ENCODE measurements at regions not wholly inside any gene's neighbourhood (a gene's known extent, or its start where the extent isn't known, plus 50 kb on each side); places are given as distances from the start of the nearest gene placed in this dataset.

DNA sequence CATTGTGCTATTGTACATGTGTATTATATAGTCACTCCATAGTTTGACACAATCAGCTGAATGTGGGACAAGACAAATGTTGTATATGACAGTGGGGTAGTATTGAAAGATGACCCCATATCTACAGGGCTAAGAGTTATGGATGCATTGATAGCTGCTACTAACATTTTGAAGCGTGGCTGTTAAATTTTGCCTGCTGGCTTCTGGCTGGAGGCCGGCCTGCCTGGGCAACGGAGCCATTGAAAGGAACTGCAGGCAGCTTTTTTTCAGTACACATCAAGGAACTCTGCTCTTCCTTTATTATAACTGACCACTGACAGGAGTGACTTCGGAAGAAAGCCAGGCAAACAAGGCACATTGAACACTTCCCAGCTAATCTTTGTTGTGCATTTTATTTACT is 76.1 kb upstream of the TMEM33 start:
- DNase-seq (ENCODE audit: low spot score), result no peak

DNA sequence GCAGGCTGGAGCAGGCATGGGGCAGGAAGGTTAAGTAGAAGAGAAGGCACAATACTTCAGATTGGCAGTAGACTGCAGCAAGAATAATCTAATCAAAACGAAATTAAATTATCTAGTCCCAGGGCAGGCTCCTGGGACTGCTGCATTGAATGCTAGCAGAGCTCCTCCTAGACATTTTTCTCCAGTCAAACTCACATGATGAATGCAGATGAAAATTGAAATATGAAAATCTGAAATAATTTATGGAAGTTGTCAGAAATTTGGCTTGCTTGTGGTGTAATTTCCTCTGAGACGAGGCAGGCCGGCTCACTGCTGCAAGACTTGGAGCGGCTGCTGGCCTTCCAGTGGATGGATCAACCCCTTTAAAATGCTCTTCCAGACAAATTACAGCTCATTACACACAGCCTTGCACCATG is 78.0 kb upstream of the TMEM33 start:
- DNase-seq (ENCODE audit: low spot score), result no peak

DNA sequence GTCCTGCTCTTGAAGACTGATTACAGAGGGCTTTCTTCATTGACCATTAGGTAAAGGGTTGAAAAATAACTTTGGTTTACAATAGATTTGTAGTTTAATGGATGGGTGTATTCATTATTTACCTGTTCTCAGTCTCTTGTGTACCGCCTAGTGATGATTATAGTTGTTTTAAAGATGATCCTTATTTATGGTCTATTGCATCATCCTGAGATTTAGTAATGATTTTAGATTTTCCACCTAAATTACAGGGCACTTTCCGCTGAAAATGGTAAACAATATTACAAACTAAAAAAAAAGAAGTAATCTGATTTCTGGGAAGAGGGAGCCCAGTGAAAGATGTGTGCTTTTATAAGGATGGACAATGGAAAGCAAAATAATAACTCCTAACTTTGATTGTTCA is 78.4 kb upstream of the TMEM33 start:
- no peak for DNase-seq (ENCODE audit: low spot score)

DNA sequence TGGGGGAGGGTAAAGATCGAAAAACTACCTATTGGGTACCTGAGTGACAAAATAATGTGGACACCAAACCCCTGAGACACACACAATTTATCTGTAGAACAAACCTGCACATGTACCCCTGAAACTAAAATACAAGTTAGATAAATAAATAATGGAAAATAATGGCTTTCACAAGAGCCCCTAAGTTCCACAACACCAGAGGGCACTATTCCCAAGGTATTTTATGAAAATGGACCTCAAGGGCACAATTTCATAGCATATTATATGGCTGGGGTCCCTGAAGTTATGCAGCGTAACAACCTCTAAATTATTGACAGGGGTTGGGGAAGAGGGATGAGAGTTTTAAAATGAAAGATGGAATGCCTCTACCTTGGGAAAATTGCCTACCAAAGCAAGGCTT is 81.3 kb upstream of the TMEM33 start:
- DNase-seq (ENCODE audit: low spot score), result no peak

DNA sequence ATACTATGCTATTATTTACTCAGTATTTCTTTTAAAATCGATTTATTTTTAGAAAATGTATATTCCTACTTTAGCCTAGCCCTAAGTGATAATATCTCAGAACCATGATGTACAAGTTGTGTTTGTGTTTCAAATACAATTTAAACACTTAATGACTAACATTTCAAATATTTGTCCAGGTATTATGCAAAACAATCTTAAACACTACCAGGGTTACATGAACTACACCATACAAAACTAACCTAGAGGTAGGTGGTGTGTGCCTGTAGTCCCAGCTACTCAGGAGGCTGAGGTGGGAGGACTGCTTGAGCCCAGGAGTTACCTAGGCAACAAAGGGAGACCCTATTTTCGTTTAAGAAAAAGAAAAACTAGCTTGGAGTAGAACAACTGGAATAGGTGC is 83.0 kb upstream of the TMEM33 start:
- no peak for DNase-seq (ENCODE audit: low spot score)

DNA sequence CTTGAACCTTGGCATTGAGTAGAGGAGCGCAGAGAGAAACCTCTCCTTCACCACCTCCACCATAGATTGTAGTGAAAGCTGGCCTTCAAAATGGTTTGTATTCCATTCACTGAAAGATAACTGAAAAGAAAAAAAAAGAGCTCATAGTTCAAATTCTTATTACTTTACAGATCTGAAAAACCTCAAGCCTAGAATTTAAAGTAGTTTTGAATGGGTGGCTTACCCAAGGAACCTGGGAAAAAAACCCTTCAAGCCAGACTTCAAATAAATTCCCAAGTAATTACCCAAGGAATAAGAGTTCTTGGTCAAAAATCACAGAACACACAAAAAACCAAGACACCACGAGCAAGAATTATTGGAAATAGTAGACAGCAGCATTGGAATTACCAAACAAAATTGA is 83.6 kb upstream of the TMEM33 start:
- DNase-seq (ENCODE audit: low spot score), result no peak

DNA sequence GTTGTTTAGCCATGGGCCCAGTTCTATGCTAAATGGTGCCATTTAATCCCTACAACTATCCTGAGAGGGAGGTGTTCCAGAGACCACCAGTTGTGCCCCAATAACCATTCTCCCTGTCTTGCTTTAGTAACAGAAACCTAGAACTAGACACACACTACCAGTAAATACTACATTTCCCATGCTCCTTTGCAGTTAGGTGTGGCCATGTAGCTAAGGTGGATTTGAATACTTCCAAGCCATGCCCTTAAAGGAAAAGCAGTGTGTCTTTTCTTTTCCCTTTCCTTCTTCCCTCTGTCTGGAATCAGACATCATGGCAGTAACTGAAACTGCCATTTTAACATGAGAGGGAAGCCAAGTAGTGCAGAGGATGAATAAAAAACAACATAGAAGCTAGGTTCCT is 90.9 kb upstream of the TMEM33 start:
- no peak for DNase-seq (ENCODE audit: low spot score)

DNA sequence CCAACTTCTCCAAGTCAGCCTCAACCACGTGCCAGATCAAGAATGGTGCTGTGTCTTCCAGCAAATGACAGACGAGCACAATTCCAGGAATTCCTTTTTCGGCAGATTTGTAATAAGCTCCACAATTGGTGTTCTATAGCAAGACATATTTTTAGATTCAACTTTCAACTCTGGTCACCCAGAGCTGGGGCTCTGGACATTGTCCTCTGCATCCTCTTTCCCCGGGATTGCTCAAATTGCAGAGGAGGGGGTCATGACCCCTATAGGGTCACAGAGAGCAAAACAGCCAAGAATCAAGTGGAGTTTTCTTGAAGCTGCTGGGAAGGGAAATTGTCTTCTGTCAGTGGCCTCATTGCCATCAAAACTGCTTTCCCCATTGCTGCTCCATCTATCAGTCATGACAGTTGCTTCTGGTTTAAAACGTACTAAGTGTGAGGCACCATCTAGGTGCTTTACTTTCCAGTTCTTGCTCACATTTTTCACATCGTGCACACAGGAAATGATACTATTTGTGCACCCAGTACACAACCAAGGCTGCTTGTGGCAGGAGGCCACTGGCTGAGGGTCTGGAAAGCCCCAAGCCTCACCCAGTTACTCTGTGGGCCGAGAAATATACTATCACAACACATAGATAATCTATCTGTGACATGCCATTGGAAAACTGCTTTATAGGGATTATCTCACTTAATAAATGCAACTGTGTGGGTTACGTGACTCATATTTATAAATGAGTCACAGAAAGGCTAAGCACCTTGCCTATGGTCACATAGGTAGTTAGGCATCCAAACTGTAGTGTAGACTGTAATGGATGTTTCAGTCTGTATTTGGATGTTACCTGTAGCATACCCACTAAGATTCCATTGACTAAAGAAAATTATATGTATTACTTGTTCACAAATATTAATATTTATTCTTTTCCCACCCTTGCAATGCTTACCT is 91.7 kb upstream of the PHOX2B start:
- DNase-seq (ENCODE audit: low spot score), result no peak

DNA sequence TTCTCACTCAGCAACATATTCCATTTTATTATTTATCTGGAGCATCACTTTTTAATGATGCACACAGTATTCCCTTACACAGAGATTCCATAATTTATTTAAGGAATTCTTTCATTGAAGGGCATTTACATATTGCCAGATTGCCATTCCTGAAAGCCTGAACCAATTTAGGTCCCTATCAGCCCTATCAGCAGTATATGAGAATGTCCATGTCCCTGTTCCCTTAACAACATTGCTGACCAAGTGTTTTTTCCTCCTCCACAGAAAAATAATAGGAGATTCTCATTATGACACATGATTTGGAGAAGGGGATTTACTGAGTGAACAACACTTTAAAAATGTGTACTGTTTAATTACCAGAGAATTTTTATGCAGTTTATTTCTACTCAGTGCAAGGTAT is 90.1 kb upstream of the PHOX2B start:
- no peak for DNase-seq (ENCODE audit: low spot score)

DNA sequence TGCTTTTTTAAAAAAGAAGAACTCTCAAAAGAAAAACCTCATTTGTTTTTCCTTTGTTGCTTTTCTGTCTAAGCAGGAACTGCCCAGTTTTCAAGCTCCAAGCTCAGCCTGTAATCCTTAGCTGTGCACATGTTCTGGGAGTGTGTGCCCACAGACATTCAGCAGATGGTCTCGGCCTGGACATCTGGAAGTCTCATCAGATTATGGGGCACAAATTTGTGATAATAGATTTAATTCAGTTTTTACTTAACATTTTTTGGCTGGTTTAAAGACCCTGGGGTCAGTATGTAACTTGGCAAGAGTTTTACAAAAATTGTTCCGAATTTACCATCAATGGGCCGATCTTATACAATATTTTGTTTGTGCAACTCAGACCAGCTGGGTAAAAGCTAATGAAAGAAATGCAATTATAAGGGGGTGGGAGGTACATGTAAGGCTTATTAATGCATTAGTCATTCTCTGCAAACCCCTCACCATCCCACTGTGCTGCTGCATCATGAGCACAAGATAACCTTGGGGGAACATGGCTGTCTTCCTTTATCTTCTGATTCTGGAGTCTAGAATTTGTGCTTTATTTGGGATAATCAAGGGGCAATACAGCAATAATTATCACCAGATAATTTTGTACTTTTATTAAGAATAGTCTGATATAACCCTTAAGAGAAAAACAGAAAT is 86.9 kb upstream of the PHOX2B start:
- DNase-seq (ENCODE audit: low spot score), result peak; percentile 77

DNA sequence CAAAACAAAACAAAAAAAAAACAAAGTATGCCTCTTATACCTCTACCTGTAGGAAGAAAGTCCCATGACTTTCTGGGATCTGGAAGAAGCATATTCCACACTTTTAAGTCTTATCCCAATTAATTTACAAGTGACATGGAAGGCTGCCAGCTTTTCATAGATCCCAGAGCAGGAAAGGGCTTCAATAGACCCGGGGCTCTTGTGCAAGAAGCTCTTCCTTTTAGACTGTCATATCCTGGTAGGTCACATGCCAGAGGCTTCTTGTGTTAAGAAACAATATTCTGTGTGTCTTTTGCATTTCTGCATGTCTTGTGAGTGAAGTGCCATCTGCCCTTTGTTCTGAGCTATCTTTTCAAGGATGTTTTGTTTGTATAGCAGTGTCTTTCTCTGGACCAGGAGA is 84.4 kb upstream of the PHOX2B start:
- DNase-seq (ENCODE audit: low spot score), result no peak

DNA sequence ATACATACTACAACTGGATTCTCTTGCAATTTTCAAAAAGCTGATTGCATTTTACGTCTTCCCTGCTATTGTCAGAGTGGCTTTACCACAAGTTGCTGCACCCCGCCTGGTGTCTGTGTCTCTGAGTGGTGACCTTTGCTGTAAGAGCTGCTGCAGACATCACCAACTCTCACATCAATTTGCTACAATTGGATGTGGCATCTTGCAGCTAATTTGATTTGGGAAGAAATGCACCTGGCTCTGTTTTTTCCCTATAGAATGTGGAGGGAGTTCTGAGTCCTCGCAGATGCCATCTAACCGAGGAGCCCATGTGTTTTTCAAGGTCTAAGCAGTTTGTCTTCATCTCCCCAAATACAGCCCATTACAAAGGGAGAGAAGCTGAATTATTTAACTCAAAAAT is 73.8 kb upstream of the PHOX2B start:
- DNase-seq (ENCODE audit: low spot score), result no peak

DNA sequence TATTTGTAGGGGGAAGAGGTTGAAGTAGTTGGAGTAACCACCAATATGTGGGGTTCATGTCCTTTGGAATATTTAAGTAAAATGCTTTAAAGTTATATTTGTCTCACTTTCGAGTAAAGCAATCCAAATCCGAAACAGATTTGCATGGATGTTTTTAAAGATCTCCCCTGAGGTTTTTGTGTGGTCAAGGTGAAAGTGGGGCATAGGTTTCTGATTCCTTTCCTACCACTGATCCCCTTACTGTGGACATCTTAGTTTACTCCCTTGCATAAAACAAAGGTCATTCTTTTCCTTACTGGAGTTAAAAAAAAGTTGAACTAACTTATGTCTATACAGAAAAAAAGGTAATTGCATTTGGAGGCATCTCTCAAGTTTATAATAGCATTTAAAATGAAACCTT is 71.9 kb upstream of the PHOX2B start:
- no peak for DNase-seq (ENCODE audit: low spot score)

DNA sequence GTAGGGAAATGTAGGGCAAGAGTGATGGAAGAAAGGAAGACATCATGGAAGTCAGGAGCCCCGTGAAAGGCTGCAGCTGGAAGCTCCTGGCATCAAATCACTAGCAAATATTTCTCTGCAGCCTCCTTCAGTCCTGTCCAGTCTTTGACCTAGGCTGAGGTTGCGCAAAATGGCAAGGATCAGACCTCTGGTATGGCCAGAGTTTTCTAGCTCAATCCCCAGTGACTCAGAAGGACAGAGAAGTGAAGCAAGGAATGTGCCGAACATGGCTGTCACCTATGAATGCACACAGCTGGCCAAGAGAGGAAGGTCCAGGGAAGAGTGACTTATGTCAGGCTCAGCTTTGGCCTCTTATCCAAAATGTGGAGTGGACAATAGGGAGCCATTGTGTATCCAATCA is 71.1 kb upstream of the PHOX2B start:
- no peak for DNase-seq (ENCODE audit: low spot score)

DNA sequence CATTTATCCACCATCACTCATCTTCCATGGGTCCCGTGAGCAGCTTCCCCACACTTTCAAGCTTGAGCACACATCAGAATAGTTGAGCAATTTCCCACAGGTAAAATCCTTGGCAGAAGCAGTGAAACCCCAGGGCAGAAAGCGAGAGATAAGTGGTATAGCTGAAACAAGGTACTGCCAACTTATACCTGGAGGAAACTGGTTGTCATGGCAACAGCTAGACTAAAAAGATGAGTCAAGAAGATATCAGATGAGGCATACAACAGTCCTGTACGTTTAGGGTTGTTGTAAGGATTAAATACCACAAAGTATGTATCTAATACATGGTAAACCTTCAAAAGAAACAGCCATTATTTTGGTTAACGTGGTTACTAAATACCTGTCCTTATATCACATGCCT is 66.9 kb upstream of the PHOX2B start:
- no peak for DNase-seq (ENCODE audit: low spot score)

DNA sequence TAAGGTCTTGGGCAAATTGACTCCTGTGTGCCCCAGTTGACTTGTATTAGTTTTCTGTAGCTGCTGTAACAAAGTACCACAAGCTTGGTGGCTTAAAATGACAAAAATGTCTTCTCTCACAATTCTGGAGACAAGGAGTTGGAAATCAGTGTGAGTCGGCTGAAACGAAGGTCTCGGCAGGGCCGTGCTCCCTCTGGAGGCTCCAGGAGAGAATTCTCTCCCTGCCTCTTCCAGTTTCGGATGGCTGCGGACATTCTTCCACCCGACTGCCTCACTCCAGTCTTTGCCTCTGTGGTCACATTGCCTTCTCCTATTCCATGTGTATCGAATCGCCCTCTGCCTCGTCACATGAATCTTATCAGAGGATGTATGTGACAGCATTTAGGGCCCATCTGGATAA is 66.0 kb upstream of the PHOX2B start:
- peak; percentile 73 for DNase-seq (ENCODE audit: low spot score)

DNA sequence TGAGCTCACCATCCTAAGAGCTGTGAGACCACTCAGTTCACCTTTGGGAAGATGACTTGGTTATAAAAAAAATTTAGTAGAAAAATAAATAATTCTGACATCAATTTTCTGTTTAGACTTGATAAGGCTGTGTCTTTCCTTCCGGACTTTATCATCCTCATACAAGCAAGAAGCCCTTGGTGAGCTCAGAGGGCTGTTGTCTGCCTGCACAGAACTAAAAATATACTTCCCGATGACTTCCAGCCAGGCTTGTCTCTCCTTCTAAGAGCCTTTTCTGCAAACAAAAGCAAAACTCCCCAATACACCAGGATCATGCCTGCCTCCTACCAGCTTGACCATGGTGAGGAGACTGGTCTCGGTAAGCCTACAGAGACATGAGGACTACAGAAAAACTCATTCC is 58.3 kb upstream of the PHOX2B start:
- DNase-seq (ENCODE audit: low spot score), result no peak

DNA sequence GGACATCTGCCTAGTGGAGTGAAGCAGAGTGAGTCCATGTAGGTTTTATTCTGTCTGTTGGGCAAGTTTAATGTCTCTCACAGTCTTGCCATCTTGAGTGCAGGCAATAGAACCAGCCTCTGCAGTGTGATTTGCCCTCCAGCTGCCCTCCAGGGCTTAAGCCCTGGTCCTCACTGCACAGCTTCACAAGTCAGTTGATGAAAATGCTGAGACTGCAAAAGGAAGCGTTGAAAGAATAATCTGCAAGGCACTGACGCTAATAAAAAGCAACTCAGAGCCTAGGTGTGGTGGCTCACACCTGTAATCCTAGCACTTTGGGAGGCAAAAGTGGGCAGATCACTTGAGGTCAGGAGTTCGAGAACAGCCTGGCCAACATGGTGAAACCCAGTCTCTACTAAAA is 54.1 kb upstream of the PHOX2B start:
- no peak for DNase-seq (ENCODE audit: low spot score)

DNA sequence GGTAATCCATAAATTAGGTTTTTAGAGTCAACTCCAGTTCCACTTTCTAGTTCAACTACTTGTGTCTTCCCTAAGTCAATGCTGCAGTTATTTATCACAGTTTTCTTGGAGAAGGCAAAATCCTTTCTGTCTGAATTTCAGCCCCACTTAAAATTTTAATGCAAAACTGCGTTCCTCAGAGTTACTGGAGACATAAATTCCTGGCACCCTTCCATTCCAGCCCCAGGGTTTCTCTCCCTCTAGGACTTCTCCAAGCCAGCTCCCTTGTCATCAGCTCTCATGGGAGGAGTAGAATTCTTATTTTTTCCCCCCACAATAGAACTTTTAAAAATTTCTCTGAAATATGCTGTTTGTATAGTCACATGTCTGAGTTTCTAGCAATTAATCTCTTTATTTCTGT is 50.6 kb upstream of the PHOX2B start:
- no peak for DNase-seq (ENCODE audit: low spot score)

Measured in D341Med (cell line).